AG10803 (cell line): ENCODE measurements at regions not wholly inside any gene's neighbourhood (a gene's known extent, or its start where the extent isn't known, plus 50 kb on each side); places are given as distances from the start of the nearest gene placed in this dataset.

Experiments used
- DNase-seq: peaks from one replicate; pipeline ENCODE4 v3.0.0; 2010; ENCODE audit warnings: low read depth
- H3K4me3 ChIP-seq: 2 replicates; pipeline ENCODE4 v1.5.1; 2011; ENCODE audit warnings: mild to moderate bottlenecking, low read length, control low read depth
- TF ChIP-seq, protein P1 (sequence below): conservative IDR thresholded peaks from 2 replicates; pipeline ENCODE4 v1.5.1; 2011; ENCODE audit warnings: mild to moderate bottlenecking, low read length, control low read depth, inconsistent platforms

DNA sequence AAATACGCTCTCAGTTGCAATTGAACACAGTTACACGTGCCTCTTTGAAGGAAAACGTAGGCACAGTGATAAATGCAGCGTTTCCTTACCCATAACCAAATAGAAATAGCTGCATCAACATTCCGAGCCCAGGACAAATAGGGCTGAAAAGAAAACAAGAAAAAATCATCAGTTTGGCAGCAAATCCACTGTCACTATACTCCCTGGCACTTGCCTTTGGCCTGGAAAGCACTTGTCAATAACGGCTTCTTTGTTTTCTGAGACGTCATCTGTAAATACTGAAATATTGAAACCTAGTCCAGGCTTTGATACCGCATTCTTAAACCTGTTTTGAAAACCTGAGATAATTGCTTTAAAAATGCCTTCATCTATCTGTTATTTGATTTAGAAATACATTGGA is 167.2 kb upstream of the AKR1E2 start:
- TF ChIP-seq, protein P1, sequence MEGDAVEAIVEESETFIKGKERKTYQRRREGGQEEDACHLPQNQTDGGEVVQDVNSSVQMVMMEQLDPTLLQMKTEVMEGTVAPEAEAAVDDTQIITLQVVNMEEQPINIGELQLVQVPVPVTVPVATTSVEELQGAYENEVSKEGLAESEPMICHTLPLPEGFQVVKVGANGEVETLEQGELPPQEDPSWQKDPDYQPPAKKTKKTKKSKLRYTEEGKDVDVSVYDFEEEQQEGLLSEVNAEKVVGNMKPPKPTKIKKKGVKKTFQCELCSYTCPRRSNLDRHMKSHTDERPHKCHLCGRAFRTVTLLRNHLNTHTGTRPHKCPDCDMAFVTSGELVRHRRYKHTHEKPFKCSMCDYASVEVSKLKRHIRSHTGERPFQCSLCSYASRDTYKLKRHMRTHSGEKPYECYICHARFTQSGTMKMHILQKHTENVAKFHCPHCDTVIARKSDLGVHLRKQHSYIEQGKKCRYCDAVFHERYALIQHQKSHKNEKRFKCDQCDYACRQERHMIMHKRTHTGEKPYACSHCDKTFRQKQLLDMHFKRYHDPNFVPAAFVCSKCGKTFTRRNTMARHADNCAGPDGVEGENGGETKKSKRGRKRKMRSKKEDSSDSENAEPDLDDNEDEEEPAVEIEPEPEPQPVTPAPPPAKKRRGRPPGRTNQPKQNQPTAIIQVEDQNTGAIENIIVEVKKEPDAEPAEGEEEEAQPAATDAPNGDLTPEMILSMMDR = no peak
- no peak for DNase-seq
- H3K4me3 ChIP-seq = no peak overlapping the region

DNA sequence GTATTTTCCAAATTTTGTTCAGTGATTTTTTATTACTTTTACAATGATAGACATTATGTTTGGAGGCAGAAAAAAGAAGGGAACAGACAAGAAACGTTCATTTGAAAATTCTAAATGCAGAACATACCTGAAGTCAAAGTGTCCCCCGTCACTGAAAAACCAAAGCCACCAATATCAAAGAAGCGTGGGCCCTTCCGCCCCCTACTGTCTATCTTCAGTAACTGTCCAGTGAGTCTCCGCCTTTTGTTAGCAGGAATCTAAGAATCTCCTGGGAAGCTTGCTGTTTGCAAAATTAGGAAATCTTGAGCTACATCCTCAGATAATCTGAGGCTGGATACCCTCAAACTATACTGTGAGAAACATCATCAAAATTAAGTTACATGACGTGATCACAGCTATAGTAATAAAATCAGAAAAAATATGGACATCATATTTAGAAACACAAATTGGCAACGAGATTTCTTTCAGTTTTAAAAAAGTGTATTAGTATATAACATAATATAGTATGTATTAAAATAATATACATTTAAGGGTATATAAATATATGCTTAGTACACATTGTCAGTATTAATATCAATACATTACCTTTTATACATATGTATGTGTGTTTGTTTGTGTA is 169.3 kb upstream of the AKR1E2 start:
- H3K4me3 ChIP-seq = no peak overlapping the region
- peak; percentile 68 for DNase-seq
- TF ChIP-seq, protein P1 = peak; percentile 96

DNA sequence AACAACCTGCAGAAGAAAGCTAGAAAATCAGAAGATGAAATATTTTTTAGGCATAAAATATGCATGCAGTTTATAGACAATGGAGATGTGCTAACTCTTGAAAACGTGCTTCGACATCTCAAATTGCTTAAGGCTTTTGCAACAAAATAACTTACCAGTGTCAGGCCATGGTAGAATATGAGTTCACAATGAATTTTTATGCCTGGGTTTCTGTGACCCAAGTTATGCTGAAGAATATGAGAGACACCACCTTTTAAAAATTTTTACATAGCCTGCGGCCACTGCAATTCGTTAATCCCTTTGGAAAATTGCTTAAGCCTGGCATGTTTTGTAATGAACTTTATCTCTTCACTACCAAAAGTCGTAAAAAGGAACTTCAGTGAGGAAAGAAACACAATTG is 170.1 kb upstream of the AKR1E2 start:
- TF ChIP-seq, protein P1 = no peak

DNA sequence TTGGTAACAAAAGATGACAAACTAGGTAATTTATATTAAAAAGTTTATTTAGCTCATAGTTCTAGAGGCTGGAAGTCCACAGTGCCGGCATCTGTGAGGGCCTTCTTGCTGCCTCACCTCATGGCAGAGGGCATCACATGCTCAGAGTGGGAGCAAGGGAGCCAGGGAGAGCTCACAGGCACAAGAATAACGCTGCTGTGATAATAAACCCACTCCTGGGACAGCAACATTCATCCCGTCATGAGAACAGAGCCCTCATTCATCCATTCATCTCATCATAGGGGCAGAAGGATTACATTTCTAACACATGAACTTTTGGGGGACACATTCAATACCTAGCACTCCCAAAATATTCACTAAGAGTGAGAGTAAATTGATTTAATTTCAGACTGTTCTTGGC is 170.6 kb upstream of the AKR1E2 start:
- H3K4me3 ChIP-seq = no peak overlapping the region
- no peak for DNase-seq

More for the DNA sequence above, 170.1 kb upstream of the AKR1E2 start:
- no peak overlapping the region for H3K4me3 ChIP-seq
- no peak for DNase-seq

DNA sequence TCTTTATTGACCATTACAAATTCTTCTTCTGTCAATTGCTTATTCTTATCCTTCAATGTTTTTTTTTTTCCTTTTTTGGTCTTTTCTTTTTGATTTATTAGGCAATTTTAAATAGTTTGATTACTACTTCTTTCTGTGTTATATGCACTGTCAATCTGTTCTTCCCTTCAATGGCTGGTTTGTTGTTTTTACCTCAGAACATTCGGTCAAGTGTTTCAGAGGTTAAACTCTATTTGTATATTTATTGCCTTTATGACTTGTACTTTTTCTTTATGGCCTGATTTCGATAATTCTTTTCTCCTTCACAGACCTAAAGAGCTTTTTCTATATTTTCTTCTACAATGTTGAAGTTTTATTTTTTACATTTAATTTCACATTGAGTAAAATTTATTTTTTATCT is 171.5 kb upstream of the AKR1E2 start:
- TF ChIP-seq, protein P1 = no peak
- H3K4me3 ChIP-seq = no peak overlapping the region
- DNase-seq = no peak

More for the DNA sequence above, 170.6 kb upstream of the AKR1E2 start:
- TF ChIP-seq, protein P1 = no peak

DNA sequence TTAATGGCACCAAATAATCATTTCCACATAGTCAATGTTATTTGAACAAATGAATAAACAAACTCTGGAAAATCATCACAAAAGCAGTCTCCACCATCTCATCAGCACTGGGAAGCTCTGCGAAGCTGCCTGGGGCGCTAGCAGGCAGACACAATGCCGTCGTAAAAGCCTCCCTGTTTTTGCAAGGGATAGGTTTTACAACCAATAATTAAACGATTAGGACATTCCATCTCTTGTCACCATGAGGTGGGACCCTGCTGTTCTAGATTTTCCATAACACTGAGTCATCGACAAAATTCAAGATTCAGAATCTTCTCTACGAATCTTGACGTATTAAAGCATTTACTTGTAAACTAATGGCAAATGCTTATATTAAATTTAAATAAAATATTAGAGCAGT is 172.8 kb upstream of the AKR1E2 start:
- TF ChIP-seq, protein P1 = no peak
- H3K4me3 ChIP-seq = no peak overlapping the region

More for the DNA sequence above, 172.8 kb upstream of the AKR1E2 start:
- DNase-seq = no peak
